HCT116 (cell line): ENCODE measurements at regions not wholly inside any gene's neighbourhood (a gene's known extent, or its start where the extent isn't known, plus 50 kb on each side); places are given as distances from the start of the nearest gene placed in this dataset.

ENCODE experiments used
- ATAC-seq: fragments of 200-7000 bp; cut with Tn5 transposase; 2 replicates; pipeline ENCODE4 v1.9.1; 2020; ENCODE audit warnings: mild to moderate bottlenecking, moderate library complexity
- BruUV-seq: library from RNA; stranded (reverse); fragments of 400-500 nt; replicated peaks from 2 replicates; lab custom pipeline; 2021; lab: Mats Ljungman, UMichigan
- CTCF ChIA-PET: fragments of 300-600 bp; sonication (Branson Sonifier 250); formaldehyde crosslinking; loops from one replicate; lab custom pipeline; 2021; ENCODE audit warnings: antibody characterized with exemption; lab: Charles Lee
- POLR2A ChIA-PET: fragments of 300-600, 350-600 bp; sonication (Branson Sonifier 250); formaldehyde crosslinking; loops from one replicate; lab custom pipeline; 2021; ENCODE audit warnings: antibody characterized with exemption; lab: Charles Lee
- RAD21 ChIA-PET, 2 experiments: fragments of 300-600 bp; sonication (Branson Sonifier 250); formaldehyde crosslinking; loops; one replicate each; lab custom pipeline; 2023; ENCODE audit warnings: low total read pairs in 2 of 2; ENCODE audit not compliant: uncharacterized antibody in 2 of 2, unreplicated experiment in 2 of 2, low non-redundant PET in 1 of 2; lab: Charles Lee
- DNase-seq: peaks from one replicate; pipeline ENCODE4 v3.0.0-alpha.2; 2010; ENCODE audit warnings: low read depth, low spot score
- H2AFZ ChIP-seq: fragments of 200-600 bp; shearing (Covaris generic), sonication (generic); 2 replicates; pipeline ENCODE4 v1.6.1; 2017; ENCODE audit warnings: low read depth, mixed run types, mixed read lengths, antibody characterized with exemption, low read length; ENCODE audit not compliant: poor library complexity, severe bottlenecking
- H3K27ac ChIP-seq: 2 replicates; pipeline ENCODE4 v1.5.1; 2012; ENCODE audit warnings: low read depth, low read length
- H3K27me3 ChIP-seq: fragments of 200-600 bp; sonication (generic); 2 replicates; pipeline ENCODE4 v1.6.1; 2016; ENCODE audit warnings: mixed run types, low read length, mixed read lengths; ENCODE audit not compliant: insufficient read depth
- H3K36me3 ChIP-seq, 2 experiments: fragments of 200-500 bp in 1 of 2; fragments of 200-600 bp in 1 of 2; sonication (Bioruptor generic) in 1 of 2; sonication (generic) in 1 of 2; 2 replicates each; pipeline versions ENCODE4 v1.5.1 to v1.6.1; 2014 to 2016; ENCODE audit warnings: low read length in 2 of 2, inconsistent platforms in 1 of 2, mixed read lengths in 1 of 2, mixed run types in 1 of 2; ENCODE audit not compliant: insufficient read depth in 2 of 2, control insufficient read depth in 1 of 2
- H3K4me1 ChIP-seq, 2 experiments: fragments of 200-600 bp in 1 of 2; sonication (generic) in 1 of 2; 2 replicates each; pipeline versions ENCODE4 v1.5.1 to v1.6.1; 2012 to 2017; ENCODE audit warnings: low read length in 2 of 2, inconsistent platforms in 1 of 2, mild to moderate bottlenecking in 1 of 2, mixed read lengths in 1 of 2, mixed run types in 1 of 2, moderate library complexity in 1 of 2; ENCODE audit not compliant: insufficient read depth in 2 of 2, control insufficient read depth in 1 of 2
- H3K4me2 ChIP-seq: fragments of 200-600 bp; sonication (generic); 2 replicates; pipeline ENCODE4 v1.6.1; 2017; ENCODE audit warnings: mixed run types, low read length, mixed read lengths
- H3K4me3 ChIP-seq, 2 experiments: fragments of 200-600 bp in 1 of 2; sonication (generic) in 1 of 2; replicated peaks in 1 of 2; 2 replicates each; pipeline ENCODE4 v1.5.1; 2011 to 2016; ENCODE audit warnings: low read length in 2 of 2, control low read depth in 1 of 2, low read depth in 1 of 2, mild to moderate bottlenecking in 1 of 2, mixed read lengths in 1 of 2, mixed run types in 1 of 2
- H3K79me2 ChIP-seq: fragments of 200-600 bp; sonication (generic); 2 replicates; pipeline ENCODE4 v1.6.1; 2017; ENCODE audit warnings: mild to moderate bottlenecking, mixed run types, low read length, moderate library complexity, mixed read lengths; ENCODE audit not compliant: insufficient read depth
- H3K9ac ChIP-seq: fragments of 200-600 bp; sonication (generic); 2 replicates; pipeline ENCODE4 v1.6.1; 2016; ENCODE audit warnings: low read length, mixed read lengths
- H3K9me2 ChIP-seq: fragments of 200-600 bp; sonication (generic), shearing (Covaris generic); 2 replicates; pipeline ENCODE4 v1.6.1; 2017; ENCODE audit warnings: mixed run types, mild to moderate bottlenecking, moderate library complexity; ENCODE audit not compliant: insufficient read depth
- H3K9me3 ChIP-seq, 2 experiments: fragments of 200-500 bp in 1 of 2; fragments of 200-600 bp in 1 of 2; sonication (Bioruptor generic) in 1 of 2; sonication (generic) in 1 of 2; 2 replicates each; pipeline ENCODE4 v1.6.1; 2014 to 2017; ENCODE audit warnings: low read length in 2 of 2, mixed read lengths in 2 of 2, inconsistent platforms in 1 of 2, low read depth in 1 of 2, mild to moderate bottlenecking in 1 of 2, mixed run types in 1 of 2, moderate library complexity in 1 of 2; ENCODE audit not compliant: control insufficient read depth in 1 of 2, insufficient read depth in 1 of 2
- H4K20me1 ChIP-seq: fragments of 200-600 bp; sonication (generic), shearing (Covaris generic); 2 replicates; pipeline ENCODE4 v1.6.1; 2017; ENCODE audit warnings: mixed run types, mild to moderate bottlenecking, moderate library complexity; ENCODE audit not compliant: insufficient read depth
- ATF3 ChIP-seq: IDR thresholded peaks from 2 replicates; pipeline ENCODE4 v1.6.1; 2012
- CEBPB ChIP-seq: IDR thresholded peaks from 2 replicates; pipeline ENCODE4 v1.6.1; 2012; ENCODE audit warnings: low read depth
- EGR1 ChIP-seq: IDR thresholded peaks from 2 replicates; pipeline ENCODE4 v1.6.1; 2012; ENCODE audit warnings: low read depth
- EZH2phosphoT487 ChIP-seq: fragments of 200-600 bp; IDR thresholded peaks from 2 replicates; pipeline ENCODE4 v1.6.1; 2018; ENCODE audit warnings: antibody characterized with exemption, borderline replicate concordance
- FOSL1 ChIP-seq: IDR thresholded peaks from 2 replicates; pipeline ENCODE4 v1.6.1; 2012; ENCODE audit warnings: low read depth
- JUND ChIP-seq: IDR thresholded peaks from 2 replicates; pipeline ENCODE4 v1.6.1; 2012
- MAX ChIP-seq: IDR thresholded peaks from 2 replicates; pipeline ENCODE4 v1.6.1; 2012
- POLR2A ChIP-seq: IDR thresholded peaks from 2 replicates; pipeline ENCODE4 v1.7.0; 2011; ENCODE audit warnings: borderline replicate concordance; ENCODE audit not compliant: insufficient read depth, insufficient read length; ENCODE audit errors: extremely low read depth
- POLR2AphosphoS5 ChIP-seq: IDR thresholded peaks from 2 replicates; pipeline ENCODE4 v1.6.1; 2011; ENCODE audit warnings: mild to moderate bottlenecking, low read depth, low read length, moderate library complexity
- RAD21 ChIP-seq: IDR thresholded peaks from 2 replicates; pipeline ENCODE4 v1.6.1; 2012; ENCODE audit warnings: low read depth, mild to moderate bottlenecking
- SIN3A ChIP-seq: IDR thresholded peaks from 2 replicates; pipeline ENCODE4 v1.6.1; 2012; ENCODE audit warnings: low read depth
- SP1 ChIP-seq: IDR thresholded peaks from 2 replicates; pipeline ENCODE4 v1.6.1; 2012; ENCODE audit warnings: low read depth
- TCF7L2 ChIP-seq: IDR thresholded peaks from 2 replicates; pipeline ENCODE4 v1.7.0; 2011; ENCODE audit warnings: borderline replicate concordance, inconsistent platforms; ENCODE audit not compliant: insufficient read depth, insufficient read length; ENCODE audit errors: extremely low read depth
- YY1 ChIP-seq: IDR thresholded peaks from 2 replicates; pipeline ENCODE4 v1.6.1; 2011; ENCODE audit warnings: low read length, low read depth, moderate library complexity, mild to moderate bottlenecking; ENCODE audit not compliant: insufficient replicate concordance; ENCODE audit errors: extremely low read depth
- ZBTB33 ChIP-seq: IDR thresholded peaks from 2 replicates; pipeline ENCODE4 v1.6.1; 2011; ENCODE audit warnings: mild to moderate bottlenecking, low read length, moderate library complexity; ENCODE audit not compliant: insufficient replicate concordance; ENCODE audit errors: extremely low read depth
- intact Hi-C: fragments of 100-400 bp; cut with micrococcal nuclease; formaldehyde crosslinking; loops from 2 replicates; pipeline ENCODE4 v1.10.0; 2022
- TF ChIP-seq, protein P1 (sequence below): IDR thresholded peaks from 2 replicates; pipeline ENCODE4 v1.6.1; 2012; ENCODE audit warnings: low read depth

DNA sequence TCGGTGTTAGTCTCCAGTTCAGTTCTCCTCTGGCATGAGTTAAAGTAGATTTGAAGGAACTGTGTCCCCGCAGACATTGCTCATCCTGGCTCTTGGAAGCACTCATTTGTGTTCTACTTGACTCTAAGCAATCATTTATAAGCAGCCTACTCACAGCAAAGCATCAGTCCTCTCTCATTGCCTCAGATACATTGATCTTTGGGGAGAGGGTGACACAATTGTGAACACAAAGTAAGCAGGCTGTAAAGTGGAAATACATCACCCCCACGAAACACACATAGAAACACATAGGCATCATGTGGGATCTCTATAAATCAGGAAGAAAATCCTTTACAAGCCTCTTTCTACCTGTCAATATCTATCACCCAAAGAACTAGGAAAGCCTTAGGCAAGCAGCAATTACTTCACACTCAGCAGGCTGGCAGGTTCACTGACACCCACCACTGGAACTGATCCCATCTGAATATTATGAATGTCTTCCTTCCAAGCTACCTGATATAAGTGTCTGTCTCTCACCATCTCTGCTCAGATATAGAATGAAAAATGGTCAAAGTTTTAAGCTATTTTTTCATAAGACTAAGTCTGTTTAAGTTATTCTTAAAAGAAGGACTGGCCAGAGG, 675.8 kb downstream of the HACE1 start:
- ATAC-seq (no peak), DNase-seq (no peak)
- Histone ChIP-seq H3K27ac (no peak overlapping the region), H3K4me3 (no peak overlapping the region), H3K9me3 (no peaks in the 10 kb centered on the region), H3K79me2 (no peaks in the 10 kb centered on the region), H4K20me1 (no peaks in the 10 kb centered on the region), H3K9ac (no peak overlapping the region), H3K4me2 (no peak overlapping the region), H2AFZ (no peak overlapping the region), H3K4me1 (no peaks in the 10 kb centered on the region), H3K9me2 (no peaks in the 10 kb centered on the region), H3K27me3 (no peaks in the 10 kb centered on the region), H3K36me3 (no peaks in the 10 kb centered on the region)
- POLR2A ChIA-PET = no interaction called here
- intact Hi-C loops = no loop called here
- CTCF ChIA-PET = no interaction called here
- TF ChIP-seq YY1 = no peak
- TF ChIP-seq JUND = no peak
- TF ChIP-seq SP1 = no peak
- no peak for TF ChIP-seq POLR2A
- no peak for TF ChIP-seq TCF7L2
- no peak for TF ChIP-seq CEBPB
- no peak for TF ChIP-seq SIN3A
- no TSS peak for BruUV-seq
- RAD21 ChIA-PET = no interaction called here

DNA sequence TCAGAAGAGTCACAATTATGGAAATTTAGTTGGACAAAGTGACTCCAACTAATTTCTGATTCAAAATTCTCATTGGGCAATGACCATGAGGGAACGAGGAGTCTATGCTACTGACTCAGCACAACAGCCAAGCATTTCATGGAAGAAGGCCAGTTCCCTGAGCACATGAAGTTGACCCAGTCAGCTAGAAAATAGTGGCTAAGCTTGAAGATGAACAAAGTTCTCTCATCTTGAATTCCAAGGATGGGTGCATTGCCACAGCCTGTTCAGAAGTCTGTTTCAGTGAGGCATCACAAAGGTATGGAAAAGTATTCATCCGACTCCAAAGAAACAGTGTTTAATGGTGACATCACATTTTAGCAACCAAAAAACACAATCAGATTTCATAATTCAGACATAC, 676.9 kb downstream of the HACE1 start:
- CTCF ChIA-PET = no interaction called here
- no peak overlapping the region for H3K9ac ChIP-seq
- DNase-seq = no peak
- no peaks in the 10 kb centered on the region for H3K79me2 ChIP-seq
- no peak overlapping the region for H3K27ac ChIP-seq
- H3K27me3 ChIP-seq = no peaks in the 10 kb centered on the region
- POLR2A ChIA-PET = no interaction called here
- no peaks in the 10 kb centered on the region for H3K9me2 ChIP-seq
- H3K4me3 ChIP-seq = no peak overlapping the region
- intact Hi-C loops = no loop called here
- H3K9me3 ChIP-seq = no peaks in the 10 kb centered on the region
- H4K20me1 ChIP-seq = no peaks in the 10 kb centered on the region
- no peaks in the 10 kb centered on the region for H3K4me1 ChIP-seq
- ATAC-seq = no peak
- RAD21 ChIA-PET = no interaction called here
- BruUV-seq = no TSS peak
- H3K36me3 ChIP-seq = no peaks in the 10 kb centered on the region
- no peak overlapping the region for H2AFZ ChIP-seq
- H3K4me2 ChIP-seq = no peak overlapping the region
- no peak for TF ChIP-seq POLR2AphosphoS5
- no peak for TF ChIP-seq SP1
- TF ChIP-seq EZH2phosphoT487 = no peak
- TF ChIP-seq EGR1 = no peak
- TF ChIP-seq, protein P1, sequence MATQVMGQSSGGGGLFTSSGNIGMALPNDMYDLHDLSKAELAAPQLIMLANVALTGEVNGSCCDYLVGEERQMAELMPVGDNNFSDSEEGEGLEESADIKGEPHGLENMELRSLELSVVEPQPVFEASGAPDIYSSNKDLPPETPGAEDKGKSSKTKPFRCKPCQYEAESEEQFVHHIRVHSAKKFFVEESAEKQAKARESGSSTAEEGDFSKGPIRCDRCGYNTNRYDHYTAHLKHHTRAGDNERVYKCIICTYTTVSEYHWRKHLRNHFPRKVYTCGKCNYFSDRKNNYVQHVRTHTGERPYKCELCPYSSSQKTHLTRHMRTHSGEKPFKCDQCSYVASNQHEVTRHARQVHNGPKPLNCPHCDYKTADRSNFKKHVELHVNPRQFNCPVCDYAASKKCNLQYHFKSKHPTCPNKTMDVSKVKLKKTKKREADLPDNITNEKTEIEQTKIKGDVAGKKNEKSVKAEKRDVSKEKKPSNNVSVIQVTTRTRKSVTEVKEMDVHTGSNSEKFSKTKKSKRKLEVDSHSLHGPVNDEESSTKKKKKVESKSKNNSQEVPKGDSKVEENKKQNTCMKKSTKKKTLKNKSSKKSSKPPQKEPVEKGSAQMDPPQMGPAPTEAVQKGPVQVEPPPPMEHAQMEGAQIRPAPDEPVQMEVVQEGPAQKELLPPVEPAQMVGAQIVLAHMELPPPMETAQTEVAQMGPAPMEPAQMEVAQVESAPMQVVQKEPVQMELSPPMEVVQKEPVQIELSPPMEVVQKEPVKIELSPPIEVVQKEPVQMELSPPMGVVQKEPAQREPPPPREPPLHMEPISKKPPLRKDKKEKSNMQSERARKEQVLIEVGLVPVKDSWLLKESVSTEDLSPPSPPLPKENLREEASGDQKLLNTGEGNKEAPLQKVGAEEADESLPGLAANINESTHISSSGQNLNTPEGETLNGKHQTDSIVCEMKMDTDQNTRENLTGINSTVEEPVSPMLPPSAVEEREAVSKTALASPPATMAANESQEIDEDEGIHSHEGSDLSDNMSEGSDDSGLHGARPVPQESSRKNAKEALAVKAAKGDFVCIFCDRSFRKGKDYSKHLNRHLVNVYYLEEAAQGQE = no peak
- no peak for TF ChIP-seq MAX
- no peak for TF ChIP-seq ATF3
- no peak for TF ChIP-seq YY1
- TF ChIP-seq JUND = no peak
- no peak for TF ChIP-seq RAD21
- no peak for TF ChIP-seq FOSL1
- no peak for TF ChIP-seq ZBTB33
